ENCODE measurements at regions not wholly inside any gene's neighbourhood (a gene's known extent, or its start where the extent isn't known, plus 50 kb on each side); places are given as distances from the start of the nearest gene placed in this dataset.
"Not testable (repeated sequence)": the region's sequence is repeated elsewhere in the genome, so short reads cannot be mapped to it uniquely, and the experiment has no call there.

GRCh38 chr16:29330623-29331022 is 75.9 kb downstream of the NPIPB11 start:
- 88 to 97% methylated on average over 3 to 5 of the region's 5 CpGs for WGBS, 2 donors
- not testable (repeated sequence) for H3K9me3 ChIP-seq (ENCODE audit: control insufficient read depth in 2 of 2, insufficient read depth in 1 of 2, low read depth in 1 of 2, low read length in 1 of 2); H3K4me3 ChIP-seq (ENCODE audit: low read depth in 1 of 2, low read length in 2 of 2)

GRCh38 chr16:29328528-29328927 is 78.0 kb downstream of the NPIPB11 start:
- WGBS, 2 donors, result 53 to 71% methylated on average over 11 of the region's 11 CpGs
- not testable (repeated sequence) for H3K4me3 ChIP-seq (ENCODE audit: low read depth in 1 of 2, low read length in 2 of 2); H3K9me3 ChIP-seq (ENCODE audit: control insufficient read depth in 2 of 2, insufficient read depth in 1 of 2, low read depth in 1 of 2, low read length in 1 of 2); H3K36me3 ChIP-seq (ENCODE audit: control insufficient read depth in 2 of 2, insufficient read depth in 2 of 2, low read length in 1 of 2); H3K4me1 ChIP-seq (ENCODE audit: control insufficient read depth in 2 of 2, insufficient read depth in 2 of 2, low read length in 1 of 2); H3K27me3 ChIP-seq (ENCODE audit: control insufficient read depth in 1 of 2, insufficient read depth in 2 of 2, low read length in 2 of 2); H3K27ac ChIP-seq (ENCODE audit: low read depth in 2 of 2, low read length in 1 of 2)

More at GRCh38 chr16:29330623-29331022, 75.9 kb downstream of the NPIPB11 start:
- not testable (repeated sequence) for H3K27me3 ChIP-seq (ENCODE audit: control insufficient read depth in 1 of 2, insufficient read depth in 2 of 2, low read length in 2 of 2); H3K27ac ChIP-seq (ENCODE audit: low read depth in 2 of 2, low read length in 1 of 2); H3K36me3 ChIP-seq (ENCODE audit: control insufficient read depth in 2 of 2, insufficient read depth in 2 of 2, low read length in 1 of 2); H3K4me1 ChIP-seq (ENCODE audit: control insufficient read depth in 2 of 2, insufficient read depth in 2 of 2, low read length in 1 of 2)

- not testable (repeated sequence) for H3K27me3 ChIP-seq (ENCODE audit: control insufficient read depth in 1 of 2, insufficient read depth in 2 of 2, low read length in 2 of 2); H3K4me1 ChIP-seq (ENCODE audit: control insufficient read depth in 2 of 2, insufficient read depth in 2 of 2, low read length in 1 of 2); H3K4me3 ChIP-seq (ENCODE audit: low read depth in 1 of 2, low read length in 2 of 2); H3K36me3 ChIP-seq (ENCODE audit: control insufficient read depth in 2 of 2, insufficient read depth in 2 of 2, low read length in 1 of 2); H3K27ac ChIP-seq (ENCODE audit: low read depth in 2 of 2, low read length in 1 of 2); H3K9me3 ChIP-seq (ENCODE audit: control insufficient read depth in 2 of 2, insufficient read depth in 1 of 2, low read depth in 1 of 2, low read length in 1 of 2)
- WGBS, 2 donors, result 53 to 54% methylated on average over 12 of the region's 12 CpGs
These were observed 78.7 kb downstream of the NPIPB11 start for GRCh38 chr16:29327631-29328408.

GRCh38 chr16:29326164-29327125 is 80.1 kb downstream of the NPIPB11 start:
- WGBS, 2 donors, result 84 to 85% methylated on average over 25 to 31 of the region's 34 CpGs
- not testable (repeated sequence) for H3K36me3 ChIP-seq (ENCODE audit: control insufficient read depth in 2 of 2, insufficient read depth in 2 of 2, low read length in 1 of 2); H3K4me3 ChIP-seq (ENCODE audit: low read depth in 1 of 2, low read length in 2 of 2); H3K9me3 ChIP-seq (ENCODE audit: control insufficient read depth in 2 of 2, insufficient read depth in 1 of 2, low read depth in 1 of 2, low read length in 1 of 2); H3K27ac ChIP-seq (ENCODE audit: low read depth in 2 of 2, low read length in 1 of 2); H3K27me3 ChIP-seq (ENCODE audit: control insufficient read depth in 1 of 2, insufficient read depth in 2 of 2, low read length in 2 of 2); H3K4me1 ChIP-seq (ENCODE audit: control insufficient read depth in 2 of 2, insufficient read depth in 2 of 2, low read length in 1 of 2)

GRCh38 chr16:29323725-29324124 is 82.8 kb downstream of the NPIPB11 start:
- not testable (repeated sequence) for H3K9me3 ChIP-seq (ENCODE audit: control insufficient read depth in 2 of 2, insufficient read depth in 1 of 2, low read depth in 1 of 2, low read length in 1 of 2); H3K36me3 ChIP-seq (ENCODE audit: control insufficient read depth in 2 of 2, insufficient read depth in 2 of 2, low read length in 1 of 2)
- 88 to 96% methylated on average over 6 of the region's 6 CpGs for WGBS, 2 donors

GRCh38 chr16:29321585-29321984 is 84.9 kb downstream of the NPIPB11 start:
- Histone ChIP-seq H3K4me1 (ENCODE audit: control insufficient read depth in 2 of 2, insufficient read depth in 2 of 2, low read length in 1 of 2) (no peaks in the 10 kb centered on the region), H3K27me3 (ENCODE audit: control insufficient read depth in 1 of 2, insufficient read depth in 2 of 2, low read length in 2 of 2) (no peaks in the 10 kb centered on the region), H3K9me3 (ENCODE audit: control insufficient read depth in 2 of 2, insufficient read depth in 1 of 2, low read depth in 1 of 2, low read length in 1 of 2) (no peaks in the 10 kb centered on the region), H3K4me3 (ENCODE audit: low read depth in 1 of 2, low read length in 2 of 2) (no peak overlapping the region), H3K36me3 (ENCODE audit: control insufficient read depth in 2 of 2, insufficient read depth in 2 of 2, low read length in 1 of 2) (no peaks in the 10 kb centered on the region), H3K27ac (ENCODE audit: low read depth in 2 of 2, low read length in 1 of 2) (no peak overlapping the region)
- WGBS, 2 donors, result 82 to 91% methylated on average over 9 of the region's 9 CpGs

More at GRCh38 chr16:29323725-29324124, 82.8 kb downstream of the NPIPB11 start:
- not testable (repeated sequence) for H3K27me3 ChIP-seq (ENCODE audit: control insufficient read depth in 1 of 2, insufficient read depth in 2 of 2, low read length in 2 of 2); H3K4me1 ChIP-seq (ENCODE audit: control insufficient read depth in 2 of 2, insufficient read depth in 2 of 2, low read length in 1 of 2); H3K27ac ChIP-seq (ENCODE audit: low read depth in 2 of 2, low read length in 1 of 2); H3K4me3 ChIP-seq (ENCODE audit: low read depth in 1 of 2, low read length in 2 of 2)

GRCh38 chr16:29321000-29321393 is 85.5 kb downstream of the NPIPB11 start:
- Histone ChIP-seq H3K4me1 (ENCODE audit: control insufficient read depth in 2 of 2, insufficient read depth in 2 of 2, low read length in 1 of 2) (no peaks in the 10 kb centered on the region), H3K4me3 (ENCODE audit: low read depth in 1 of 2, low read length in 2 of 2) (no peak overlapping the region), H3K27me3 (ENCODE audit: control insufficient read depth in 1 of 2, insufficient read depth in 2 of 2, low read length in 2 of 2) (no peaks in the 10 kb centered on the region), H3K9me3 (ENCODE audit: control insufficient read depth in 2 of 2, insufficient read depth in 1 of 2, low read depth in 1 of 2, low read length in 1 of 2) (no peaks in the 10 kb centered on the region), H3K36me3 (ENCODE audit: control insufficient read depth in 2 of 2, insufficient read depth in 2 of 2, low read length in 1 of 2) (no peaks in the 10 kb centered on the region), H3K27ac (ENCODE audit: low read depth in 2 of 2, low read length in 1 of 2) (no peak overlapping the region)
- WGBS, 2 donors, result 95 to 96% methylated on average over 18 of the region's 18 CpGs

GRCh38 chr16:29320274-29320999 is 86.1 kb downstream of the NPIPB11 start:
- WGBS, 2 donors, result 91 to 92% methylated on average over 14 of the region's 14 CpGs
- Histone ChIP-seq H3K4me1 (ENCODE audit: control insufficient read depth in 2 of 2, insufficient read depth in 2 of 2, low read length in 1 of 2) (no peaks in the 10 kb centered on the region), H3K36me3 (ENCODE audit: control insufficient read depth in 2 of 2, insufficient read depth in 2 of 2, low read length in 1 of 2) (no peaks in the 10 kb centered on the region)

GRCh38 chr16:29319726-29320125 is 86.8 kb downstream of the NPIPB11 start:
- H3K9me3 ChIP-seq (ENCODE audit: control insufficient read depth in 2 of 2, insufficient read depth in 1 of 2, low read depth in 1 of 2, low read length in 1 of 2), result no peaks in the 10 kb centered on the region
- H3K27me3 ChIP-seq (ENCODE audit: control insufficient read depth in 1 of 2, insufficient read depth in 2 of 2, low read length in 2 of 2), result no peaks in the 10 kb centered on the region
- H3K27ac ChIP-seq (ENCODE audit: low read depth in 2 of 2, low read length in 1 of 2), result no peak overlapping the region
- no peaks in the 10 kb centered on the region for H3K36me3 ChIP-seq (ENCODE audit: control insufficient read depth in 2 of 2, insufficient read depth in 2 of 2, low read length in 1 of 2)
- H3K4me1 ChIP-seq (ENCODE audit: control insufficient read depth in 2 of 2, insufficient read depth in 2 of 2, low read length in 1 of 2), result no peaks in the 10 kb centered on the region
- H3K4me3 ChIP-seq (ENCODE audit: low read depth in 1 of 2, low read length in 2 of 2), result no peak overlapping the region
- WGBS, 2 donors, result 85 to 87% methylated on average over 10 of the region's 10 CpGs

More at GRCh38 chr16:29320274-29320999, 86.1 kb downstream of the NPIPB11 start:
- Histone ChIP-seq H3K27me3 (ENCODE audit: control insufficient read depth in 1 of 2, insufficient read depth in 2 of 2, low read length in 2 of 2) (no peaks in the 10 kb centered on the region), H3K27ac (ENCODE audit: low read depth in 2 of 2, low read length in 1 of 2) (no peak overlapping the region), H3K9me3 (ENCODE audit: control insufficient read depth in 2 of 2, insufficient read depth in 1 of 2, low read depth in 1 of 2, low read length in 1 of 2) (no peaks in the 10 kb centered on the region), H3K4me3 (ENCODE audit: low read depth in 1 of 2, low read length in 2 of 2) (no peak overlapping the region)

Data from esophagus (tissue), 2 donors.